ENCODE measurements at regions not wholly inside any gene's neighbourhood (a gene's known extent, or its start where the extent isn't known, plus 50 kb on each side); places are given as distances from the start of the nearest gene placed in this dataset.

GRCh38 chr6:81063891-81064290 lies 688.6 kb downstream of the TENT5A start:
- no peaks in the 10 kb centered on the region for H3K36me3 ChIP-seq (ENCODE audit: insufficient read depth, low read length)
- no peak for TF ChIP-seq EZH2 (IDR thresholded peaks at IDR 0.05; ENCODE audit: borderline replicate concordance, low read length)
- TF ChIP-seq, protein P1, sequence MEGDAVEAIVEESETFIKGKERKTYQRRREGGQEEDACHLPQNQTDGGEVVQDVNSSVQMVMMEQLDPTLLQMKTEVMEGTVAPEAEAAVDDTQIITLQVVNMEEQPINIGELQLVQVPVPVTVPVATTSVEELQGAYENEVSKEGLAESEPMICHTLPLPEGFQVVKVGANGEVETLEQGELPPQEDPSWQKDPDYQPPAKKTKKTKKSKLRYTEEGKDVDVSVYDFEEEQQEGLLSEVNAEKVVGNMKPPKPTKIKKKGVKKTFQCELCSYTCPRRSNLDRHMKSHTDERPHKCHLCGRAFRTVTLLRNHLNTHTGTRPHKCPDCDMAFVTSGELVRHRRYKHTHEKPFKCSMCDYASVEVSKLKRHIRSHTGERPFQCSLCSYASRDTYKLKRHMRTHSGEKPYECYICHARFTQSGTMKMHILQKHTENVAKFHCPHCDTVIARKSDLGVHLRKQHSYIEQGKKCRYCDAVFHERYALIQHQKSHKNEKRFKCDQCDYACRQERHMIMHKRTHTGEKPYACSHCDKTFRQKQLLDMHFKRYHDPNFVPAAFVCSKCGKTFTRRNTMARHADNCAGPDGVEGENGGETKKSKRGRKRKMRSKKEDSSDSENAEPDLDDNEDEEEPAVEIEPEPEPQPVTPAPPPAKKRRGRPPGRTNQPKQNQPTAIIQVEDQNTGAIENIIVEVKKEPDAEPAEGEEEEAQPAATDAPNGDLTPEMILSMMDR (IDR thresholded peaks at IDR 0.05; ENCODE audit: low read length) = no peak
- no peaks in the 10 kb centered on the region for H3F3A ChIP-seq (ENCODE audit: insufficient read depth, low read length)
- no peaks in the 10 kb centered on the region for H3K9me2 ChIP-seq (ENCODE audit: low read depth, low read length)
- H3K4me3 ChIP-seq (ENCODE audit: low read depth, low read length, poor library complexity, severe bottlenecking) = no peak overlapping the region
- H4K20me1 ChIP-seq (ENCODE audit: insufficient read depth, low read length) = no peaks in the 10 kb centered on the region
- no peak overlapping the region for H2AFZ ChIP-seq (ENCODE audit: low read length)
- H3K79me2 ChIP-seq (ENCODE audit: insufficient read depth, low read length) = no peaks in the 10 kb centered on the region
- no peak overlapping the region for H3K4me2 ChIP-seq (ENCODE audit: low read length)
- H3K4me1 ChIP-seq (ENCODE audit: insufficient read depth, low read length, severe bottlenecking) = no peaks in the 10 kb centered on the region
- no peak overlapping the region for H3K9ac ChIP-seq (ENCODE audit: low read length)
- H3K27ac ChIP-seq (ENCODE audit: low read depth, low read length, poor library complexity, severe bottlenecking) = no peak overlapping the region
- H3K27me3 ChIP-seq (ENCODE audit: insufficient read depth, low read length) = no peaks in the 10 kb centered on the region
- H3K9me3 ChIP-seq (ENCODE audit: low read length) = no peaks in the 10 kb centered on the region

DNA sequence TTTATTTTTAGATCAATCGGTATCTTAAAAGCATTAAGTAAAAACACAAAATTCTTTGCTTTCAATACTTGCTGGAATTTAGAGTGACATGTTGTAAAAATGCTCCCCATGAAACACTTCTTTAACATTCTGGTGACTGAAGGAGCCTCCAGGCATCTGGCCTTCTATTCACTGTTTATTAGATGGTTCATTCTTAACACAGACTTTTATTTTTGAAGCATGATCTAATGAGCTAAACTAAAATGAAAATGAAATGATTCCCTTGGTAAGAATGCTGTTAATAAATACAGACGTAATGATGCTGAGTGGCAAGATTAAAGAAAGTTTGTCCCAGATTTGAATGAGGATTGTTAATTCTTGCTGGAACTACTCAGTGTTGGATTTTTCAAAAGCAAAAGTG lies 698.4 kb downstream of the TENT5A start:
- Histone ChIP-seq H4K20me1 (ENCODE audit: insufficient read depth, low read length) (no peaks in the 10 kb centered on the region), H2AFZ (ENCODE audit: low read length) (no peak overlapping the region), H3K4me3 (ENCODE audit: low read depth, low read length, poor library complexity, severe bottlenecking) (no peak overlapping the region), H3K4me1 (ENCODE audit: insufficient read depth, low read length, severe bottlenecking) (no peaks in the 10 kb centered on the region), H3F3A (ENCODE audit: insufficient read depth, low read length) (no peaks in the 10 kb centered on the region), H3K9me3 (ENCODE audit: low read length) (no peaks in the 10 kb centered on the region), H3K9ac (ENCODE audit: low read length) (no peak overlapping the region), H3K4me2 (ENCODE audit: low read length) (no peak overlapping the region), H3K36me3 (ENCODE audit: insufficient read depth, low read length) (no peaks in the 10 kb centered on the region), H3K27ac (ENCODE audit: low read depth, low read length, poor library complexity, severe bottlenecking) (no peak overlapping the region), H3K27me3 (ENCODE audit: insufficient read depth, low read length) (no peaks in the 10 kb centered on the region), H3K79me2 (ENCODE audit: insufficient read depth, low read length) (no peaks in the 10 kb centered on the region), H3K9me2 (ENCODE audit: low read depth, low read length) (no peaks in the 10 kb centered on the region)
- TF ChIP-seq, protein P1 (IDR thresholded peaks at IDR 0.05; ENCODE audit: low read length) = no peak
- no peak for TF ChIP-seq EZH2 (IDR thresholded peaks at IDR 0.05; ENCODE audit: borderline replicate concordance, low read length)

- Histone ChIP-seq H3K4me3 (ENCODE audit: low read depth, low read length, poor library complexity, severe bottlenecking) (no peak overlapping the region), H3F3A (ENCODE audit: insufficient read depth, low read length) (no peaks in the 10 kb centered on the region), H3K27ac (ENCODE audit: low read depth, low read length, poor library complexity, severe bottlenecking) (no peak overlapping the region), H3K36me3 (ENCODE audit: insufficient read depth, low read length) (no peaks in the 10 kb centered on the region), H4K20me1 (ENCODE audit: insufficient read depth, low read length) (no peaks in the 10 kb centered on the region), H2AFZ (ENCODE audit: low read length) (no peak overlapping the region), H3K27me3 (ENCODE audit: insufficient read depth, low read length) (no peaks in the 10 kb centered on the region), H3K9me2 (ENCODE audit: low read depth, low read length) (no peaks in the 10 kb centered on the region), H3K79me2 (ENCODE audit: insufficient read depth, low read length) (no peaks in the 10 kb centered on the region), H3K4me2 (ENCODE audit: low read length) (no peak overlapping the region), H3K4me1 (ENCODE audit: insufficient read depth, low read length, severe bottlenecking) (no peaks in the 10 kb centered on the region), H3K9ac (ENCODE audit: low read length) (no peak overlapping the region), H3K9me3 (ENCODE audit: low read length) (no peaks in the 10 kb centered on the region)
- TF ChIP-seq EZH2 (IDR thresholded peaks at IDR 0.05; ENCODE audit: borderline replicate concordance, low read length) = no peak
- TF ChIP-seq, protein P1 (IDR thresholded peaks at IDR 0.05; ENCODE audit: low read length) = no peak
These were observed 700.5 kb downstream of the TENT5A start for GRCh38 chr6:81051952-81052351.

Measured in OCI-LY1 (cell line).